A673 (cell line): ENCODE measurements at regions not wholly inside any gene's neighbourhood (a gene's known extent, or its start where the extent isn't known, plus 50 kb on each side); places are given as distances from the start of the nearest gene placed in this dataset.

Experiments used
- BruUV-seq: library from RNA; stranded (reverse); fragments of 400-500 nt; replicated peaks from 2 replicates; lab custom pipeline; 2021; lab: Mats Ljungman, UMichigan
- CTCF ChIA-PET: fragments of 300-600 bp; sonication (Branson Sonifier 250); formaldehyde crosslinking; loops from one replicate; lab custom pipeline; 2022; ENCODE audit warnings: antibody characterized with exemption; lab: Charles Lee
- POLR2A ChIA-PET: fragments of 300-600 bp; sonication (Branson Sonifier 250); formaldehyde crosslinking; loops from one replicate; lab custom pipeline; 2022; ENCODE audit warnings: antibody characterized with exemption; ENCODE audit not compliant: low non-redundant PET; lab: Charles Lee
- DNase-seq: peaks from one replicate; pipeline ENCODE4 v3.0.0-alpha.2; 2015; ENCODE audit warnings: low spot score
- H3K27ac ChIP-seq: fragments of 200-600 bp; sonication (generic); 2 replicates; pipeline ENCODE4 v1.5.1; 2016; ENCODE audit warnings: mixed run types, low read depth, mild to moderate bottlenecking, mixed read lengths, antibody characterized with exemption, low read length; ENCODE audit not compliant: poor library complexity, severe bottlenecking
- H3K27me3 ChIP-seq: fragments of 200-600 bp; sonication (generic); replicated peaks from 2 replicates; pipeline ENCODE4 v1.6.1; 2017; ENCODE audit warnings: mixed run types, low read depth, mild to moderate bottlenecking, mixed read lengths, antibody characterized with exemption, low read length; ENCODE audit not compliant: insufficient read depth, poor library complexity
- H3K36me3 ChIP-seq: fragments of 200-600 bp; sonication (generic); 2 replicates; pipeline ENCODE4 v1.6.1; 2016; ENCODE audit warnings: mixed run types, mild to moderate bottlenecking, mixed read lengths, antibody characterized with exemption, low read length; ENCODE audit not compliant: insufficient read depth, poor library complexity, severe bottlenecking
- H3K4me1 ChIP-seq: fragments of 200-600 bp; sonication (generic); 2 replicates; pipeline ENCODE4 v1.6.1; 2017; ENCODE audit warnings: mixed run types, mild to moderate bottlenecking, mixed read lengths, antibody characterized with exemption, low read length; ENCODE audit not compliant: insufficient read depth, poor library complexity, severe bottlenecking
- H3K4me3 ChIP-seq: fragments of 200-600 bp; sonication (generic); 2 replicates; pipeline ENCODE4 v1.5.1; 2016; ENCODE audit warnings: low read depth, mixed run types, mild to moderate bottlenecking, mixed read lengths, low read length; ENCODE audit not compliant: poor library complexity, severe bottlenecking
- H3K9me3 ChIP-seq: fragments of 200-600 bp; sonication (generic); 2 replicates; pipeline ENCODE4 v1.6.1; 2016; ENCODE audit warnings: mixed run types, low read depth, mild to moderate bottlenecking, mixed read lengths, antibody characterized with exemption, low read length; ENCODE audit not compliant: poor library complexity, severe bottlenecking
- CTCF ChIP-seq: fragments of 300-800, 200-600 bp; sonication (generic); conservative IDR thresholded peaks from 2 replicates; pipeline ENCODE4 v1.5.1; 2017; ENCODE audit warnings: low read depth, mild to moderate bottlenecking, antibody characterized with exemption, low read length, moderate library complexity, mixed read lengths
- EZH2 ChIP-seq: fragments of 200-600 bp; sonication (generic); IDR thresholded peaks from 2 replicates; pipeline ENCODE4 v1.6.1; 2017; ENCODE audit warnings: borderline replicate concordance, low read depth, mild to moderate bottlenecking, mixed read lengths, antibody characterized with exemption, low read length; ENCODE audit not compliant: poor library complexity, severe bottlenecking
- intact Hi-C: fragments of 100-400 bp; cut with micrococcal nuclease; formaldehyde crosslinking; loops from one replicate; pipeline ENCODE4 v1.10.0; 2022; ENCODE audit not compliant: unreplicated experiment

DNA sequence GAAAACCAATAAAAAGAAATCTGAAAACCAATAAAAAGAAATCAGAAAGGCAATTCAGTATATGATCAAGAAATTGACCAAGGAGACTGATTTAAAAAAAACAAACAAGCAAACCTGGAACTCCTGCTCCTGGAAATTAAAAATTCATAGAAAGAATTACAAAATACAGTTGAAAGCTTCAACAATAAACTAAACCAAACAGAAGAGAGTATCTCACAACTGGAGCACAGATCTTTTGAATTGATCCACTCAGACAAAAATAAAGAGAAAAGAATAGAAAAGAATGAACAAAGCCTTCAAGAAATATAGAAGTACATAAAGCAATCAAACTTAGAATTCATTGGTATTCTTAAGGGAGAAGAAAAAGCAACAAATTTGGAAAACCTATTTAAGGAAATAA, 271.4 kb downstream of the MBNL1 start:
- CTCF ChIA-PET, result no interaction called here
- no TSS peak for BruUV-seq
- TF ChIP-seq EZH2, result no peak

DNA sequence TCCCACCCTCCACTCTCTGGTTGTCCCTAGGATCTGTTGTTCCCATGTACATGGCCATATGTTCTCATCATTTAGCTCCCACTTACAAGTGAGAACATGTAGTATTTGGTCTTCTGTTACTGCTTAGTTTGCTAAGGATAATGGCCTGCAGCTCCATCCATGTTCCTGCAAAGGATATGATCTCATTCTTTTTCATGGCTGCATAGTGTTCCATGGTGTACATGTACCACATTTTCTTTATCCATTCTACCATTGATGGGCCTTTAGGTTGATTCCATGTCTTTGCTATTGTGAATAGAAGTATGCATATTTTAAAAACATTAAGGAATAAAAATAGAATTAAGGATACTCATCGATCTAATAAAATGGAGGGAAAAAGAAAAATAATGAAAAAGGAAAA, 278.4 kb downstream of the MBNL1 start:
- Histone ChIP-seq H3K36me3 (no peaks in the 10 kb centered on the region), H3K9me3 (no peaks in the 10 kb centered on the region), H3K27me3 (no peaks in the 10 kb centered on the region), H3K4me1 (no peaks in the 10 kb centered on the region), H3K4me3 (no peak overlapping the region), H3K27ac (no peak overlapping the region)
- intact Hi-C loops, result no loop called here
- no peak for TF ChIP-seq EZH2
- no peak for TF ChIP-seq CTCF
- BruUV-seq, result no TSS peak
- POLR2A ChIA-PET, result no interaction called here
- no peak for DNase-seq
- CTCF ChIA-PET, result no interaction called here

More for the DNA sequence above, 271.4 kb downstream of the MBNL1 start:
- Histone ChIP-seq H3K4me3 (no peak overlapping the region), H3K4me1 (no peaks in the 10 kb centered on the region), H3K27me3 (no peaks in the 10 kb centered on the region), H3K27ac (no peak overlapping the region), H3K9me3 (no peaks in the 10 kb centered on the region), H3K36me3 (no peaks in the 10 kb centered on the region)
- intact Hi-C loops, result no loop called here
- DNase-seq, result no peak
- POLR2A ChIA-PET, result no interaction called here

- POLR2A ChIA-PET, result no interaction called here
- no TSS peak for BruUV-seq
- TF ChIP-seq CTCF (no peak), EZH2 (no peak)
These were observed 280.5 kb downstream of the MBNL1 start for GRCh38 chr3:152549263-152549662.

DNA sequence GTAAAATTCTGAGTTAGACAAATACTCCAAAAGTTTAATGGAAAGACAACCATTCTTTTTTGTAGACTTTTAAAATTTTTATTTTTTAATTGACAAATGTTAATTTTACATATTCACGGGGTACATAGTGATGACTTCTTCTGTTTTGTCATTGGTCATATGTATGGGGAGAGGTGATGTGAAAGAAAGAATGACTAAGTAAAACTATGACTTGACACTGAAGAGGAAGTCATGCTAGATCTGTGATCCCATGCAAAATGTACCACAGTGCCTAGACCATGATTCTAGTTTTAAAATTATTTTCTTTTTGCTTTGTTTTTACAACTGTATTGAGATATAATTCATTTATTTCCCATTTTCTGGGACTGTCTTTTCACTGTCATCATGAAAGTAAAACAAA, 281.6 kb downstream of the MBNL1 start:
- CTCF ChIA-PET, result no interaction called here
- H3K4me3 ChIP-seq, result no peak overlapping the region
- POLR2A ChIA-PET, result no interaction called here
- BruUV-seq, result no TSS peak
- no peak for DNase-seq
- no peak for TF ChIP-seq EZH2
- TF ChIP-seq CTCF, result no peak
- H3K9me3 ChIP-seq, result no peaks in the 10 kb centered on the region
- no peak overlapping the region for H3K27ac ChIP-seq
- no peaks in the 10 kb centered on the region for H3K4me1 ChIP-seq
- no peaks in the 10 kb centered on the region for H3K27me3 ChIP-seq
- intact Hi-C loops, result no loop called here
- no peaks in the 10 kb centered on the region for H3K36me3 ChIP-seq

More at GRCh38 chr3:152549263-152549662, 280.5 kb downstream of the MBNL1 start:
- no peak for DNase-seq
- Histone ChIP-seq H3K4me3 (no peak overlapping the region), H3K27me3 (no peaks in the 10 kb centered on the region), H3K36me3 (no peaks in the 10 kb centered on the region), H3K9me3 (no peaks in the 10 kb centered on the region), H3K4me1 (no peaks in the 10 kb centered on the region), H3K27ac (no peak overlapping the region)
- CTCF ChIA-PET, result no interaction called here
- intact Hi-C loops, result no loop called here
